ENCODE measurements at regions not wholly inside any gene's neighbourhood (a gene's known extent, or its start where the extent isn't known, plus 50 kb on each side); places are given as distances from the start of the nearest gene placed in this dataset.

DNA sequence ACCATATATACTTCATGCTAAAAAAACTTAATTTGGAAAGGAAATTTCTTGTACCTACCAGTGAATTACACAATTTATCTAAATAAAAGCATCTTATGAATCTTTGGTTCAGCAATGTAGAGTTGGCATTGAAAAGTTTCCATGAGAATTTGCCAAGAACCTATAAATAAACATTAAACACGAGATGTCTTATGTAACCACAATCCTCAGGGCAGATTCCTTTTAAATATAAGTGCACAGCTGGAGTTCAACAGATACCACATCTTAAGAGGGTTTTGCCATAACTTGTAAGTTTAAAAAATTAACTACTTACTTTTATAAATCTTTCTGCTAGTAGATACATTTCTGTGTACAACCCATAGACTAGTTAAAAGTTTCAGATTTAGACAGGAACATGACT, 499.3 kb upstream of the ARRDC4 start:
- DNase-seq (ENCODE audit: low read depth, low spot score) (no peak), FAIRE-seq (no peak)
- dilution Hi-C loops (cut with MboI; ENCODE audit: extremely low pct_ligation_motif_present, low sequenced_read_pairs), result no loop called here
- no peak overlapping the region for H3K27ac ChIP-seq (ENCODE audit: control insufficient read depth, insufficient read depth, low read length)
- no peaks in the 10 kb centered on the region for H3K9me3 ChIP-seq (ENCODE audit: control insufficient read depth, low read depth, low read length)
- TF ChIP-seq EZH2 (IDR thresholded peaks at IDR 0.05; ENCODE audit: low read length), result no peak
- TF ChIP-seq, protein P1, sequence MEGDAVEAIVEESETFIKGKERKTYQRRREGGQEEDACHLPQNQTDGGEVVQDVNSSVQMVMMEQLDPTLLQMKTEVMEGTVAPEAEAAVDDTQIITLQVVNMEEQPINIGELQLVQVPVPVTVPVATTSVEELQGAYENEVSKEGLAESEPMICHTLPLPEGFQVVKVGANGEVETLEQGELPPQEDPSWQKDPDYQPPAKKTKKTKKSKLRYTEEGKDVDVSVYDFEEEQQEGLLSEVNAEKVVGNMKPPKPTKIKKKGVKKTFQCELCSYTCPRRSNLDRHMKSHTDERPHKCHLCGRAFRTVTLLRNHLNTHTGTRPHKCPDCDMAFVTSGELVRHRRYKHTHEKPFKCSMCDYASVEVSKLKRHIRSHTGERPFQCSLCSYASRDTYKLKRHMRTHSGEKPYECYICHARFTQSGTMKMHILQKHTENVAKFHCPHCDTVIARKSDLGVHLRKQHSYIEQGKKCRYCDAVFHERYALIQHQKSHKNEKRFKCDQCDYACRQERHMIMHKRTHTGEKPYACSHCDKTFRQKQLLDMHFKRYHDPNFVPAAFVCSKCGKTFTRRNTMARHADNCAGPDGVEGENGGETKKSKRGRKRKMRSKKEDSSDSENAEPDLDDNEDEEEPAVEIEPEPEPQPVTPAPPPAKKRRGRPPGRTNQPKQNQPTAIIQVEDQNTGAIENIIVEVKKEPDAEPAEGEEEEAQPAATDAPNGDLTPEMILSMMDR (optimal IDR thresholded peaks at IDR 0.05 in 1 of 3, IDR thresholded peaks at IDR 0.05 in 1 of 3, conservative IDR thresholded peaks at IDR 0.05 in 1 of 3; ENCODE audit: extremely low read depth in 1 of 3, insufficient read depth in 2 of 3, low read length in 3 of 3), result no peak
- H3K4me1 ChIP-seq (ENCODE audit: control insufficient read depth, extremely low read depth, insufficient read depth, low read length), result no peaks in the 10 kb centered on the region
- no peak overlapping the region for H3K9ac ChIP-seq (ENCODE audit: control insufficient read depth, extremely low read depth, insufficient read depth, low read length)
- H4K20me1 ChIP-seq (ENCODE audit: control insufficient read depth, extremely low read depth, insufficient read depth, low read length), result no peaks in the 10 kb centered on the region
- H3K4me3 ChIP-seq (ENCODE audit: control insufficient read depth in 2 of 3, extremely low read depth in 1 of 3, insufficient read depth in 2 of 3, low read depth in 1 of 3, low read length in 3 of 3), result no peak overlapping the region
- no peaks in the 10 kb centered on the region for H3K36me3 ChIP-seq (ENCODE audit: control insufficient read depth in 2 of 2, extremely low read depth in 1 of 2, insufficient read depth in 2 of 2, low read length in 2 of 2)
- H2AFZ ChIP-seq (ENCODE audit: control insufficient read depth, low read length), result no peak overlapping the region
- no peak overlapping the region for H3K4me2 ChIP-seq (ENCODE audit: control insufficient read depth, extremely low read depth, insufficient read depth, low read depth, low read length)
- H3K27me3 ChIP-seq (ENCODE audit: control insufficient read depth, extremely low read depth, insufficient read depth, low read length), result no peaks in the 10 kb centered on the region
- no peaks in the 10 kb centered on the region for H3K79me2 ChIP-seq (ENCODE audit: control insufficient read depth, insufficient read depth, low read length)
- H3K9me1 ChIP-seq (ENCODE audit: control insufficient read depth, extremely low read depth, insufficient read depth, low read length), result no peaks in the 10 kb centered on the region

DNA sequence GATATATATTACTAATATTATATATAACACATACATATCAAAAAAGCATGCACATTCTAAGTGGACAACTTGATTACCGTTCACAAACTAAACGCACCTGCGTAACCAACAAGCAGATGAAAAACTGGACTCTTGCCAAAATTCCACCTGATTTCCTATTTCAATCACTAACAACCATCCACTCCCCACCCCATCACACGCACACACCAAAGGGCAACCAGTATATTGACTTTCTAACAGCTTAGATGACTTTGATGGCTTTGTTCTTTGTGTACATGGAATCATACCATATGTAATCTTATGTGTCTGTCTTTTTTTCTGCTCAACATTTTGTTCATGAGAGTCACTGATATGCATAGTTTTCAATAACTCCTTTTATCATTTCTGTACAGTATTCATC, 496.8 kb upstream of the ARRDC4 start:
- dilution Hi-C loops (cut with MboI; ENCODE audit: extremely low pct_ligation_motif_present, low sequenced_read_pairs), result no loop called here
- no peaks in the 10 kb centered on the region for H3K79me2 ChIP-seq (ENCODE audit: control insufficient read depth, insufficient read depth, low read length)
- FAIRE-seq, result no peak

More for the DNA sequence above, 496.8 kb upstream of the ARRDC4 start:
- no peaks in the 10 kb centered on the region for H3K9me3 ChIP-seq (ENCODE audit: control insufficient read depth, low read depth, low read length)
- H2AFZ ChIP-seq (ENCODE audit: control insufficient read depth, low read length), result no peak overlapping the region
- no peak overlapping the region for H3K9ac ChIP-seq (ENCODE audit: control insufficient read depth, extremely low read depth, insufficient read depth, low read length)
- no peak overlapping the region for H3K4me3 ChIP-seq (ENCODE audit: control insufficient read depth in 2 of 3, extremely low read depth in 1 of 3, insufficient read depth in 2 of 3, low read depth in 1 of 3, low read length in 3 of 3)
- no peaks in the 10 kb centered on the region for H3K36me3 ChIP-seq (ENCODE audit: control insufficient read depth in 2 of 2, extremely low read depth in 1 of 2, insufficient read depth in 2 of 2, low read length in 2 of 2)
- no peaks in the 10 kb centered on the region for H3K9me1 ChIP-seq (ENCODE audit: control insufficient read depth, extremely low read depth, insufficient read depth, low read length)
- TF ChIP-seq EZH2 (IDR thresholded peaks at IDR 0.05; ENCODE audit: low read length), result no peak
- TF ChIP-seq, protein P1 (optimal IDR thresholded peaks at IDR 0.05 in 1 of 3, IDR thresholded peaks at IDR 0.05 in 1 of 3, conservative IDR thresholded peaks at IDR 0.05 in 1 of 3; ENCODE audit: extremely low read depth in 1 of 3, insufficient read depth in 2 of 3, low read length in 3 of 3), result no peak
- no peak overlapping the region for H3K27ac ChIP-seq (ENCODE audit: control insufficient read depth, insufficient read depth, low read length)
- no peak overlapping the region for H3K4me2 ChIP-seq (ENCODE audit: control insufficient read depth, extremely low read depth, insufficient read depth, low read depth, low read length)
- DNase-seq (ENCODE audit: low read depth, low spot score), result no peak
- H4K20me1 ChIP-seq (ENCODE audit: control insufficient read depth, extremely low read depth, insufficient read depth, low read length), result no peaks in the 10 kb centered on the region
- no peaks in the 10 kb centered on the region for H3K4me1 ChIP-seq (ENCODE audit: control insufficient read depth, extremely low read depth, insufficient read depth, low read length)
- H3K27me3 ChIP-seq (ENCODE audit: control insufficient read depth, extremely low read depth, insufficient read depth, low read length), result no peaks in the 10 kb centered on the region
